ENCODE measurements at regions not wholly inside any gene's neighbourhood (a gene's known extent, or its start where the extent isn't known, plus 50 kb on each side); places are given as distances from the start of the nearest gene placed in this dataset.

DNA sequence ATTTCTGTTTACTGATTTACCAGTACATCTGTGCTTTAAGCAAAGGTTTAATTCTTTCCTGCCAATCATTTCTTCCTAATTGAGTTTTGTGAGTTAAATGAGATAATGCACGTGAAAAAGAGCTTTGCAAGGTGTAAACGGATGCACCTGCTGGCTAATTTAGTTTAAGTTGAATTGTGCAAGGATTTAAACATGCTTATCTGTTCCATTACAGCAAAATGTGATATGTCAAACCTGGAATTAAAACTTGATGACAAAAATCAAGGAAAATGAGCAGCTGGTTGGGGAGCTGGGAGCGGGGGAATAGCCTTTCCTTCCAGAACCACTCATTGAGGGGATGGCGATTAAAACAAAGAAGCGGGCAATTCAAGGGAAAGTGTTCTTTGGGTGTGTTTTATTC, 155.0 kb upstream of the CTTNBP2 start:
- no peak for DNase-seq

GRCh38 chr7:118029826-118030422, 154.0 kb upstream of the LSM8 start:
- DNase-seq: no peak

DNA sequence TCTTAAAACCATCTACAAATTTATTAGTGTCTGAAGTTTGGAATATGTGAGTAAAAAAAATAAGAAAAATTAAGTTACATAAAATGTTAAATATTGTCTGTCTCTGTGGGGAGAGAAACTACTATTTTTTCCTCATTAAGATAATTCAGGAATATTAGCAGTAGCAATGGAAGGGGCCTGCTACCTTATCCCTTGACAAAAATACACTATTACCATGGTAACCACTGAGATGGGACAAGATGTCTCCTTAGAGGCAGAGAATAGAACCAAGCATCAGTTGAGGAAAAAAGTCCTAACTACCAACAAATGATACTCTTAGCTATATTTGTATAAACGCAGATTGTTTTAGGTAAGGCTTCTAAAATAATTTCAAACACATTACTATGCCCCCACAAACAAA, 150.7 kb upstream of the LSM8 start:
- no peak for DNase-seq

- no peak for DNase-seq
Observed at GRCh38 chr7:118039963-118040489, 143.9 kb upstream of the LSM8 start.

DNA sequence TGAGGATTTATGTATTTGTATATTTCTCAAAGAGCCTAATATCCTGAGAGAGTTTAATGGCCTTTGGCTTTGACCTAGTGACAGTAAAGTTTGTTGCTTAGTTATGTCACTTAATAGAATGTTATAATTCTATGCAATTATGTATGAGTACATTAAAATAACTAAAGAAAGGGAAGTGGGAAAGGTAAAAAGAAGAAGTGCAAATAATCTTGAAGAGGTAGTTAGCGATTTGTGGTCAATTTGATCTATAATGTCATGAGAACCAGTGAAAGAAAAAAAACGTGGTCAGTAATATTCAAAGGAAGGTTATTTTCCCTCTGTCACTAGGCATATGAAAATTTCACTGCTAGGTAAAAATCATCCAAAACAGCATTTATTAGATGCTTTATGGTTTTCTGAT, 143.4 kb upstream of the LSM8 start:
- DNase-seq: no peak

GRCh38 chr7:118041251-118041878, 142.6 kb upstream of the LSM8 start:
- no peak for DNase-seq

DNA sequence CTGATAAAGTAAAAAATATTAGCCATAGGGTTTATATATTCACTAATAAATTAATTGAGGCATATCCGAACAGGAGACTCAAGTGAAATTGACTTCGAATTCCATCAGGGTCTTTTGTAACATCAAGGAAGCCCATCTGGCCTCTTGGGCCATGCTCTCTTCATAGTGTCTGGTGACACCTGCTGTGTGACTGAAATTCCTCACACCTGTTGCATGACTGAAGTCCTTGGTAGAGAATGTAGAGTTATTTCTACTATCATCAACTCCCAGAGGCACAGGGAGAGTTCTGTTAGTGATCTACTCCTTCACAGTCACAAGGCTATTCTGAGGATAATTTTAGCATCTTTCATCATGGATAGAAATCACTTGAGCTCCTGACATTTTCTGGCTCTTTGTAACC, 138.3 kb upstream of the LSM8 start:
- no peak for DNase-seq

DNA sequence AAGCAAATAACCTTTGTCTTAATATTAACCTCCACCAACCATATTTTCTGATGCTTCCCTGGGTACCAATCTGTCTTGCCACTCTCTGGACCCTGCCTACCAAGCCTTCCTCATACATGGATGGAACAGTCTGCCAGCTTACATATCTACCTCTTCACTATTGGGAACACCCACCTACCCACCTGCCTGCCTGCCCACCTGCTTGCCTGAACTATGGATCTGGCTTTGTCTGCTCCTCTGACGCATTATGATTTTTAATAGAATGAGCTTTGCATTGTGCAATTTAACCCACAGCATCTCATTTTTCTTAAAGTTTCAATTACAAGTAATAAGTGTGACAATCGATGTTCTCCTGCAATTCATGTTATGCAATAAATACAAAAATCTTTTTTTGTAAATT, 137.9 kb upstream of the LSM8 start:
- DNase-seq: no peak

DNA sequence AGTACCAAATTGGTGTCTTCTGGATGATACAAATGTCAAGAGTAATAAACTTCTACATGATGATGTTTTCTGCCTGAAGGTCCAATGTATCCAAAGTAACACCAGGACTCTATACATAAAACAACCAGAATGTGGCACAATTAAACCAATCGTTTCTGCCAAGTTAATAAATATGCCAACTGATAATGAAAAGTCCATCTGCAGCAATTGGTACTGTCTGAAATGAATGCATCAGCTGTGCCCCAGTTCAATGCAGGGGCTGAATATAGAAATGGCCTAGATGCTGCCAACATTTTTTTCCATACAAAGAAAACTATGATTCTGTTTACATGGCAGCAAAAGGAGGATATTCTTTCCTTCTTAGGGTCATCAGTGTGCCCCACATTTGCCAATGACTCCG, 137.2 kb upstream of the LSM8 start:
- DNase-seq: no peak

- no peak for DNase-seq
Observed at GRCh38 chr7:118052336-118052735, 131.6 kb upstream of the LSM8 start.

DNA sequence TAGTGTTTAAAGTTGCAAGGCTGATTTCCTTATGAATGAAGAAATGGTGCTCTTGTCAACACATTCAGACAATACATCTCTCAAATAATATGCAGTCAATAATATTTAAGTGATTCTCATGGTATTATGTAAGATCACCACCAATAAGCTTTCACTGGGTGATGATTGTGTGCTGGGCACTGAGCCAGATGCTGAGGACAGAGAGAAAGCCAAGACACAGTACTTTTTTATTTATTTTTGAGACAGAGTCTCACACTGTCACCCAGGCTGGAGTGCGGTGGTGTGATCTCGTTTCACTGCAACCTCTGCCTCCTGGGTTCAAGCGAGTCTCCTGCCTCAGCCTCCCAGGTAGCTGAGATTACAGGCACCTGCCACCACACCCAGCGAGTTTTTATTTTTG, 130.6 kb upstream of the LSM8 start:
- no peak for DNase-seq

DNA sequence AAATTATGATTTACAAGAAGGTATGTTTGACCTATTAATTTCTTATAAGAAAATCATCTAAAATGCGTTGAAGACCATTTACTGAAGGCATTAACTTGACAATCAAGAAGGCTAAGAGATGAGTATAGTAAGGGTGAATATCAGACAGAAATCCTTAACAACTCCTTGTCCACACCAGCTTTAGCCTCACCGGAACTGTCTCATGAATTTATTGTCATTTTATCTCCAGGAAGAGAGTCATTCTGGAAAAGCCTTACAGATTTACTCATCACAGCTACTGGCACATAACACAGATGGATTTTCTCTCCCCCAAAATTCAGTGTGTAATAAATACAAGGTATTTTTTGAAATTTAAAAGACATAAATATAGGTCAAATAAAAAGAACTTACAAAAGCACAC, 129.4 kb upstream of the LSM8 start:
- no peak for DNase-seq

- no peak for DNase-seq
Observed at GRCh38 chr7:118055647-118056046, 128.3 kb upstream of the LSM8 start.

DNA sequence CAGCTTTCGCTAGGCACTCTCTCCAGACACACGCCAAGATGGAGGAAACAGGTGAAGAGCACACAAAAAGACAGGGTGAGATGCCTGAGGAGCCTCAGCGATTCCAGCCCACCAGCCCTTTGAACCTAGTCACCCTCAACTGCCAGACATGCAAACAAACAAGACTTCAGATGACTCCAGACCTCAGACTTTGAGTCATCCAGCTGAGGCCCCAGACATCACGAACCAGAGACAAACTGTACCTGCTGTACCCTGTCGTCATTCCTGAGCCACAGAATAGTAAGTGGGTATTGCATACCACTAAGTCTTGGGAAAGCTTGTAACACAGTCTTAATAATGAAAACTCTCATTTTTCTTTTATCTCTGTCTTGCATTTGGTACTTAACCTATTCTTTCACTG, 126.6 kb upstream of the LSM8 start:
- no peak for DNase-seq

DNA sequence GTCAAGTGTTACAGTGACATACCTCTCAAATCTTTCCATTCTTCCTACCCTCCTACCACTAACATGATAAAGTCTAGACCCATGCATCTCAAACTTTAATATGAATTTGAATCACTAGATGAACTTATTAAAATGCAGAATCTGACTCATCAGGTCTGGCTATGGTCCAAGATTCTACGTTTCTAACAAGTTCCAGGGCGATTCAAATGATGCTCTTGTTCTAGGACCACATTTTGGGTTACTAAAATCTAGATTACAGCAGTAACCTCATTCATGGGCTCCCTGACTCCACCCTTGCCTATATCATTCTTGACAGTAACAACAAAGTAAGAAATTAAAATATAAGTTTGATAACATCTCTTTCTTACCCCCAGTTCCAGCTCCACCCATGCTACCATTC, 124.8 kb upstream of the LSM8 start:
- DNase-seq: no peak

DNA sequence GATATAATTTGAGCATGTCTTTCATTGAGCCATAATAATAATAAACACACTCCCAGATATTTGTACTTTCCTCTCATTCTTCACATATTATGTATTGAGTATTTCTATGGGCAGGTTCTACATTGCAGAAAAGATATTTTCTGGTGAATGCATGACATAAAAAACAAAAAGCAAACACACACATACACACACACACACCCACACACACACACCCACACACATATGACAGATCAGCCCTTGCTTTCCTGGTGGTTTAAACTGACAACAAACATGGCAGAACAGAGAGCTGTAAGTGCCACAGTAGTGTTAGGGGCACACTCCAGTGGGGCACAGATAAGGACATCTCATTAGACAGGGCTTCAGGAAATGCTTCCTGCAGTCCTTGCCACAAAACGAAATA, 123.3 kb upstream of the LSM8 start:
- DNase-seq: no peak

GRCh38 chr7:118061386-118061785, 122.6 kb upstream of the LSM8 start:
- DNase-seq: no peak

DNA sequence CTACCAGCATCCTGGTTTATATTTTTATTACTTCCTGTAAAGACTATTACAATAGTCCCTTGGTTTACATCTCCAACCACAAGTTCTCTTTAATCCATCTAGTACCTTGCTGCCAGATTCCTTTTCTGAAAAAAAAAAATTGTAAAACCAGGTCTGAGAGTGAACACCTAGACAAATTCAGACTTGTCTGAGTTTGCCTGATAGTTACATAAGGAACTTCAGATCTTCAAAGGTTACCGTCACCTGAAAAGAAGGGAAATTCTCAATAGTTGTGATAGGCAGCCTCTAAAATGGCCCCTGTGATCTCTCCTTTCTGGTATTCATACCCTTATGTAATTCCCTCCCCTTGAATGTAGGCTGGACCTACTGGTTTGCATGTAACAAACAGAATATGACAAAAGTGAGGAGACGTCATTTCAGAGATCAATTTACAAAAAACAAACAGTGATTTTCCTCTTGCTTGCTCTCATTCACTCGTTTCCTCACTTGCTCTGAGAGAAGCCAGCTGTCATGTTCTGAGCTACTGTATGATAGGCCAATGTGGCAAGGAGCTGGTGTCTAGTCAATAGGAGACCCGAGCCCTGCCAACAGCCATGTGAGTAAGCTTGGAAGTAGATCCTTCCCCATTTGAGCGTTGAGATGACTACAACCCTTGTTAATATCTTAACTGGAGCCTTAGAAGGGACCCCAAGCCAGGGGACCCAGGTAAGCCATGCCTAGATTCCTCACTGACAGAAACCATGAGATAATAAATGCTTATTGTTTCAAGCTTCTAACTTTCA, 110.9 kb upstream of the LSM8 start:
- DNase-seq: no peak

DNA sequence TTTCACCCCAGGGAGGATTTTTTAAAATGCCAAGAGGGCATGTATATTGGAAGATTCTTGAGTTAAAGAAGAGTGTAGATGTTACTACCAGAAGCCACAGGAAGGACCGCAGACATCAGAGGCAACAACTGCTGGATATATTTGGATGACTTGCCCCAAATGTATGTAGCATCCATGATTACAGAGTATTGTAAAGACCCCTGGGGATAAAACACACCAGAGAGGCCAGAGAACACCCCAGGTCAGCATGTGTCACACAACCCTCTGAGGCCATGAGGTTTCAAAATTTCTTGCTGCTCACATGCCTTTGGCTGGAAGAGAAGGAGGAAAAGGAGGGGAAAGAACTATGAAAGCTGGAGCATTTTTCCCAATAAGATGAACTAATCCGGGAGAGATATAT, 108.0 kb upstream of the LSM8 start:
- DNase-seq: no peak

GRCh38 chr7:118076564-118076963, 107.4 kb upstream of the LSM8 start:
- DNase-seq: no peak

GRCh38 chr7:118078015-118078414, 105.9 kb upstream of the LSM8 start:
- DNase-seq: no peak

- DNase-seq: no peak
Observed at GRCh38 chr7:118079369-118079768, 104.6 kb upstream of the LSM8 start.

DNA sequence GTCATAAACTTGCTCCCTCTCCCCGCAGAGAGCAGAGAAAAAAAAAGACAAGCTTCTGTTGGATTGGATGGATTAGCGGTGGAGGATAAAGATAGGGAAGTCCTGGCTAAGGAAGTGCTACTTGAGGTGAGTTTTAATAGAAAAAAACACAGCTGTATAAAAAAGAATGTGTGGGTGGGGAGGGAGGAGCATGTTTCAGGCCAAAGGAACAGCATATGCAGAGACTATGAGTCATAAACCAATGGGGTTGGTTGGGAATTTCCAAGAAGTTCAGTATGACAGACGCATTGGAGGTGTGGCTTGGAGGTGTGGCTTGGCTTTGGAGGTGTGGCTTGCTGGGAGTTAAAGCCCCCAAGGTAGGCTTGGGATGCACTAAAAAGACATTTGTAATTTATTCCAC, 103.0 kb upstream of the LSM8 start:
- peak; percentile 2 to 5 for DNase-seq

DNA sequence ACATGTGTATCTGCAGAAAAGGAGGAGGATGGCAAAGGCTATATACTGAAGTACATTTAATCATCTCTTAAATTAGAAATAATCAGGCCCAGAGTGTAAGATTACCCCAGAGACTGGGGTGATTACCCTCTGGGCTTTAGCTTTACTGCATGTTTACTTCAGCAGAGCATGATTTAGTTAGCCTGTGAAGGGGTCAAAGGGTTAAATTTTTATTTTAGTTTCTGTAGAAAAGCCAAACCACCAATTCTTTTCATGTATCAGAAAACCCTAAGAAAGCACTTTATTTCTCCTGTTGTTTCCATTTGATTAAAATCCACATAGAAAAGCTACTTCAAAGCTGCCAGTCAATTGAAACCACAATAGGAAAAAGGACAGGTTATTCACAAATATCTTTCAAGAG, 101.5 kb upstream of the LSM8 start:
- no peak for DNase-seq
